HT-29 (cell line): ENCODE measurements at regions not wholly inside any gene's neighbourhood (a gene's known extent, or its start where the extent isn't known, plus 50 kb on each side); places are given as distances from the start of the nearest gene placed in this dataset.

Experiments
- DNase-seq: peaks from one replicate; pipeline ENCODE4 v3.0.0-alpha.2; 2015; ENCODE audit warnings: low spot score

GRCh38 chr6:123127807-123128206 lies 131.8 kb downstream of the CLVS2 start:
- DNase-seq = peak; percentile 4

DNA sequence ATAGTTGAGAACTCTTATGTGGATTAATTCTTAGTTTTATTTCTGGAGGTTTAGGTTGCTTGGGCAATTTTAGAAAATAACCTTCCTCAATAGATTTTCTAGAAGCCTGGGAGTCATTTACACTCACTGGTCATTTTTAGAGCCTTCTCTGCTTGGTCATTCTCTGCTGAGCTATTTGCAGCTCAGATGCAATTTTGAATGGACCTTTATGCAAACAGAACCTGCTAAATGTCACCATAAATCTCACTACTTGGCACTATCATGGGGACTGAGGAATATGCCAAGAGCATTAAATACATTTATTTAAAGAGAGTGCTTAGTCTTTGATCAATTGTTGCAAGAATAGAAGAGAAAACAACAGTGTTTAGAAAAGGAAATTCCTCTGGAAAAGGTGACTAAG lies 154.0 kb downstream of the CLVS2 start:
- no peak for DNase-seq

DNA sequence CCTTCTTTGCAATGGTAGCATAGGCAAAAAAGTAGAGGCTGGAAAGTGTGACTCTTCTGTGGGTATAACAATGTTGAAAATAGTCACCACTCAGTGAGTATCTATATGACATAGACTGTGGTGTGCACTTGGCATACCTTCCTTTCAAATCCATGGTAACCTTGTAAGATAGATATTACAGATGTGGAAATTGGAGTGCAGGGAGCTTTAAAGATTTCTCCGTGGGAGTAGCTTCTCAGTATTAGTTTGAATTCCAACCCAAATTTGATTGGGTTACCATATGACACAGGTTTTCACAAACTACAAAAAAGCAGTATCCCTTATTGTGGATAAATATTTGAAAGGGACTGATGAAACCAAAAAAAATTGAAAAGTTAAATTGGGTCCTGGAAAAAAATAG lies 163.8 kb downstream of the CLVS2 start:
- DNase-seq = no peak
